Endodermal cell (in vitro differentiated cells): ENCODE measurements at regions not wholly inside any gene's neighbourhood (a gene's known extent, or its start where the extent isn't known, plus 50 kb on each side); places are given as distances from the start of the nearest gene placed in this dataset.

Experiments
- DNase-seq: peaks from one replicate; pipeline ENCODE4 v3.0.0-alpha.2; 2017
- H3K27ac ChIP-seq: 2 replicates; pipeline ENCODE4 v1.5.1; 2013; ENCODE audit warnings: mild to moderate bottlenecking, low read depth, low read length, moderate library complexity
- H3K27me3 ChIP-seq: 2 replicates; pipeline ENCODE4 v1.6.1; 2013; ENCODE audit warnings: mild to moderate bottlenecking, low read length, moderate library complexity; ENCODE audit not compliant: insufficient read depth, control insufficient read depth, poor library complexity, severe bottlenecking
- H3K36me3 ChIP-seq: 2 replicates; pipeline ENCODE4 v1.7.0; 2013; ENCODE audit warnings: mild to moderate bottlenecking, low read length, moderate library complexity; ENCODE audit not compliant: control insufficient read depth, insufficient read depth
- H3K4me1 ChIP-seq: one replicate; pipeline ENCODE4 v1.7.0; 2013; ENCODE audit warnings: low read length; ENCODE audit not compliant: control insufficient read depth, insufficient read depth
- H3K4me3 ChIP-seq: 2 replicates; pipeline ENCODE4 v1.5.1; 2013; ENCODE audit warnings: mild to moderate bottlenecking, low read length, moderate library complexity
- H3K9ac ChIP-seq: 2 replicates; pipeline ENCODE4 v1.6.1; 2013; ENCODE audit warnings: mild to moderate bottlenecking, low read length, moderate library complexity; ENCODE audit not compliant: poor library complexity, severe bottlenecking; ENCODE audit errors: extremely low read depth
- H3K9me3 ChIP-seq: 2 replicates; pipeline ENCODE4 v1.6.1; 2013; ENCODE audit warnings: mild to moderate bottlenecking, low read length, moderate library complexity; ENCODE audit not compliant: control insufficient read depth
- H3K27ac Mint-ChIP-seq: 2 replicates; pipeline ENCODE4 v1.8.0; 2020; ENCODE audit warnings: mixed read lengths
- H3K27me3 Mint-ChIP-seq: 2 replicates; pipeline ENCODE4 v1.8.0; 2021; ENCODE audit warnings: mild to moderate bottlenecking, mixed read lengths; ENCODE audit not compliant: insufficient read depth
- H3K36me3 Mint-ChIP-seq: 2 replicates; pipeline ENCODE4 v1.8.0; 2020; ENCODE audit warnings: low read depth, mixed read lengths
- H3K4me1 Mint-ChIP-seq: 2 replicates; pipeline ENCODE4 v1.8.0; 2020; ENCODE audit warnings: mixed read lengths
- H3K4me3 Mint-ChIP-seq: 2 replicates; pipeline ENCODE4 v1.8.0; 2020; ENCODE audit warnings: mild to moderate bottlenecking, moderate library complexity, mixed read lengths
- H3K9me3 Mint-ChIP-seq: 2 replicates; pipeline ENCODE4 v1.8.0; 2020; ENCODE audit warnings: mild to moderate bottlenecking, mixed read lengths
- WGBS, 2 experiments: methylation state at CpG; one replicate each; pipeline versions ENCODE4 v1.1.5 to v1.1.7; 2013; ENCODE audit warnings: missing lambda C conversion rate in 2 of 2, mixed read lengths in 1 of 2; ENCODE audit not compliant: insufficient coverage in 1 of 2, insufficient read length in 1 of 2; 5-methylcytosine and 5-hydroxymethylcytosine counted together
- TF ChIP-seq, protein P1 (sequence below): fragments of 200-600 bp; sonication (generic); conservative IDR thresholded peaks from 2 replicates; pipeline ENCODE4 v1.5.0; 2021; ENCODE audit warnings: antibody characterized with exemption, mild to moderate bottlenecking

- Mint-ChIP-seq H3K36me3 (no peaks in the 10 kb centered on the region), H3K27ac (no peak overlapping the region), H3K4me3 (no peak overlapping the region), H3K4me1 (peaks cover 10% of the 10 kb centered on the region), H3K27me3 (peaks cover 5% of the 10 kb centered on the region), H3K9me3 (peaks cover 4% of the 10 kb centered on the region)
- H3K9me3 ChIP-seq = no peaks in the 10 kb centered on the region
- no peaks in the 10 kb centered on the region for H3K27me3 ChIP-seq
- no peak for DNase-seq
- no peak overlapping the region for H3K4me3 ChIP-seq
- 78 to 88% methylated on average over 4 to 11 of the region's 12 CpGs for WGBS, 2 experiments
- TF ChIP-seq, protein P1, sequence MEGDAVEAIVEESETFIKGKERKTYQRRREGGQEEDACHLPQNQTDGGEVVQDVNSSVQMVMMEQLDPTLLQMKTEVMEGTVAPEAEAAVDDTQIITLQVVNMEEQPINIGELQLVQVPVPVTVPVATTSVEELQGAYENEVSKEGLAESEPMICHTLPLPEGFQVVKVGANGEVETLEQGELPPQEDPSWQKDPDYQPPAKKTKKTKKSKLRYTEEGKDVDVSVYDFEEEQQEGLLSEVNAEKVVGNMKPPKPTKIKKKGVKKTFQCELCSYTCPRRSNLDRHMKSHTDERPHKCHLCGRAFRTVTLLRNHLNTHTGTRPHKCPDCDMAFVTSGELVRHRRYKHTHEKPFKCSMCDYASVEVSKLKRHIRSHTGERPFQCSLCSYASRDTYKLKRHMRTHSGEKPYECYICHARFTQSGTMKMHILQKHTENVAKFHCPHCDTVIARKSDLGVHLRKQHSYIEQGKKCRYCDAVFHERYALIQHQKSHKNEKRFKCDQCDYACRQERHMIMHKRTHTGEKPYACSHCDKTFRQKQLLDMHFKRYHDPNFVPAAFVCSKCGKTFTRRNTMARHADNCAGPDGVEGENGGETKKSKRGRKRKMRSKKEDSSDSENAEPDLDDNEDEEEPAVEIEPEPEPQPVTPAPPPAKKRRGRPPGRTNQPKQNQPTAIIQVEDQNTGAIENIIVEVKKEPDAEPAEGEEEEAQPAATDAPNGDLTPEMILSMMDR = no peak
- no peak overlapping the region for H3K27ac ChIP-seq
- no peaks in the 10 kb centered on the region for H3K4me1 ChIP-seq
- no peaks in the 10 kb centered on the region for H3K36me3 ChIP-seq
- no peak overlapping the region for H3K9ac ChIP-seq
Observed at GRCh38 chr6:166221636-166222035, 54.0 kb upstream of the TBXT start.

DNA sequence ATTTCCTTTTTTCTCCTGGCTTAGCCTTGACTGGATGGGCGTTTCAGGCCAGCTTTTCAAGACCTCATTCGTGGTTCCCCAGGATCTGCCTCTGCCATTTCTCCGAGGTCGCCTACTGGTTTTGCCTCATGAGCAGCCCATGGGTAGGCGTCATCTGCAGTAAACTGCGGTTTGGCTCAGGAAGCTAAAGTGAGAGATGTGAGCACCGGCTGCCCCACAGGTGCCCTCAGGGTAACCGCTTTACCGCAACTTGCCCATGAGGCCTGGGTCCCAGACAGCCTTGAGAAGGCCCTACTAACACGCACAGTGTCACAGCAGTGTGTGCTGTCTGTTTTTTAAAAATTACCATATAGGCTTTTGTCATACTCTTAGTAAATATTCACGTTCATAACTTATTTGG, 53.4 kb upstream of the TBXT start:
- no peaks in the 10 kb centered on the region for H3K36me3 Mint-ChIP-seq
- no peak overlapping the region for H3K4me3 ChIP-seq
- no peak overlapping the region for H3K27ac Mint-ChIP-seq
- DNase-seq = peak; percentile 36
- H3K4me1 Mint-ChIP-seq = peaks cover 10% of the 10 kb centered on the region
- H3K4me3 Mint-ChIP-seq = no peak overlapping the region
- peaks cover 1% of the 10 kb centered on the region for H3K27me3 Mint-ChIP-seq
- no peaks in the 10 kb centered on the region for H3K27me3 ChIP-seq
- no peaks in the 10 kb centered on the region for H3K9me3 ChIP-seq
- peaks cover 4% of the 10 kb centered on the region for H3K9me3 Mint-ChIP-seq
- WGBS, 2 experiments = 95% methylated on average over 9 to 11 of the region's 11 CpGs
- no peaks in the 10 kb centered on the region for H3K36me3 ChIP-seq
- TF ChIP-seq, protein P1 = no peak
- no peak overlapping the region for H3K27ac ChIP-seq
- no peaks in the 10 kb centered on the region for H3K4me1 ChIP-seq
- H3K9ac ChIP-seq = no peak overlapping the region
